Forelimb muscle (tissue), 1 donor: ENCODE measurements at regions not wholly inside any gene's neighbourhood (a gene's known extent, or its start where the extent isn't known, plus 50 kb on each side); places are given as distances from the start of the nearest gene placed in this dataset.
"Not testable (repeated sequence)": the region's sequence is repeated elsewhere in the genome, so short reads cannot be mapped to it uniquely, and the experiment has no call there.

Experiments
- DNase-seq: peaks from one replicate; pipeline ENCODE4 v3.0.0-alpha.2; 2013; ENCODE audit warnings: low read depth

DNA sequence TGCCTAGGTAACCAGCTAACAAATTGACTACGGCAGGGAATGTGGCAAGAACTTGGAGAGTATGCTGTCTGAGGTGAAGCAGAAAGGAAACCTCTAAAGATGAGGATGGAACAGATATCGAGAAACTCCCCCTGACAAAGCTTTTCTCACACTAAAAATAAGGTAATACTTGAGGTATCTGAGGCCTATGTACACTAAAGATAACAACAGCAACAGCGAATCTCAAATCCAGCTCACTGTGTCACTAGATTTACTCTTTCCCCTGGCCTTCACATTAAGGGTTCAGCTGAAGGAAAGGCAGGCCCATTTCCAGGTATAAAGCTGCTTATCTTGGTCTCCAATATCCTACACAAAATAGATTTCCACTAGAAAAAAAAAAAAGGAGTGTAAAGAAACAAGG lies 518.0 kb downstream of the KCNT2 start:
- no peak for DNase-seq

- no peak for DNase-seq
Measured at GRCh38 chr1:196088541-196088940, 519.7 kb downstream of the KCNT2 start.

GRCh38 chr1:196078691-196079090 lies 529.5 kb downstream of the KCNT2 start:
- no peak for DNase-seq

- no peak for DNase-seq
Measured at GRCh38 chr1:196075621-196076020, 532.6 kb downstream of the KCNT2 start.

DNA sequence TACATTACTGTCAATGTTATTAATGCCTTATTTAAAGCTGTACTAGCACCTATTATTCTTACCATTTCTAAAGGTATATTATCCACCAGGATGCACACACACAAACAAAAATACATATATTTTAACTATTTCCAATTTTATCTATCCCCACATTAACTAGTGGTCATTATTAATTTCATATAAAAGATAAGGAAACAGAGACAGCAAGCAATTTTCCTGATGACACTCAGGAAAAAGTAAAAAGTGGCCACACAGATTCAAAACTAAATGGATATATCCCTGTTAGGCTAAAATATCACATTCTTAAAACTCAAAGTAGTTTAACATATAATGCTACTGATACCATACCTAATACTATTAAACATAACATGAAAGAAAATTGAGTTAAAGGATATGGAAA lies 534.1 kb downstream of the KCNT2 start:
- no peak for DNase-seq

DNA sequence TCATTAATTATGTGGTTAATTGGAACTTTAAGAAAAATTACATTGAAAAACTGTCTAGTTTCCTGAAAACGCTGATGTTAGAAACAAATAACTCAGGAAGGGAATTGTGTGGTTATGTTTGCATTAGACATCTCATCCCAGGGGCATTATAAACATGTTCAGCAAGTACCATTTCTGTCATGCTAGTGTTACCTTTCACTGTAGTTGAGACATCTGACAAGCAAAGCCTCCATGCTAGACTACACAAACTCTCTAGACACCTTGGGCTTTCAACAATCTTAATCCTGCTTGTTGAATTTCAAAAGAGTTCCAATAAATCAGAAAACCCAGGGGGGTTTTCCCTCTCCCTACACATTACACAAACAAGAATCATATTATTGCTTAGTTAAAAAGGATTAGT lies 536.8 kb downstream of the KCNT2 start:
- DNase-seq: no peak

GRCh38 chr1:196070940-196071339 lies 537.3 kb downstream of the KCNT2 start:
- no peak for DNase-seq

GRCh38 chr1:196063952-196064351 lies 544.3 kb downstream of the KCNT2 start:
- DNase-seq: no peak

- DNase-seq: no peak
Measured at GRCh38 chr1:196063294-196063693, 544.9 kb downstream of the KCNT2 start.

GRCh38 chr1:196060539-196060938 lies 547.7 kb downstream of the KCNT2 start:
- no peak for DNase-seq

- no peak for DNase-seq
Measured at GRCh38 chr1:196059210-196059609, 549.0 kb downstream of the KCNT2 start.

DNA sequence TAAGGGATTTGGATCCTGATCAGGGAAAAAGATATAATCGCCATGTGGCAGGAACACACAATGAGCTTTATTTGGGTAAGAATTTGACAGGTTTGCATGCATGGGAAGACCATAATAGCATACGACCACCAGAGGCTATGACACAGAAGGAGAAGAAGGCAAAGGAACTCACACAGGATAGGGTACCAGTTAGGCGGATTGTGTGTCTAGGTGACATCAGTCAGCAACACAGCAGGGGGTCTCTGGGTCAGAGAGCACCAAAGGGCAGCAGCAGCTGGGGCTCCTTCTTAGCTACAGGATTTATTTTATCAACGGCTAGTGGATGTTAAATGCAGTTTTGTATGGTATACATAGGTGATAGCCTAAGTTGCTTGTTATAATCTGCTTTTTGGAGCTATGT lies 551.3 kb downstream of the KCNT2 start:
- DNase-seq: no peak

DNA sequence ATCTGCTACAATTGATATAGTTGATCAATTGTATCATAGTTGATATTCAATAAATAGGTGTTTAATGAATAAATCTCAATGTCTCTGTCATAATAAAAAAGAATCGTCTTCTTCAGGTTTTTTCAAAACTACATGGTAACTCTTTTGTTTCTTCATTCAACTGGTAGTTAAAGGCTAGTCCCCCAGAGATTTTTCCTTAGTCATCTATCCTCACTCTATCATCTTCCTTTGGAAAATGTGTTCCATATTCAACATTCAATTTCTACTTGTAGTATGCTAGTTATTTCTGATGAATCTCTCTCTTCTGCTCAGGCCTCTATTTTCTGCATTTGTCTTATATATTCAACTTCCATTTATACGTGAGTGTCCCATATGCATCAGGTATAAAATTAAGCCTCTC lies 558.8 kb downstream of the KCNT2 start:
- no peak for DNase-seq

GRCh38 chr1:196043268-196043667 lies 565.0 kb downstream of the KCNT2 start:
- DNase-seq: no peak

DNA sequence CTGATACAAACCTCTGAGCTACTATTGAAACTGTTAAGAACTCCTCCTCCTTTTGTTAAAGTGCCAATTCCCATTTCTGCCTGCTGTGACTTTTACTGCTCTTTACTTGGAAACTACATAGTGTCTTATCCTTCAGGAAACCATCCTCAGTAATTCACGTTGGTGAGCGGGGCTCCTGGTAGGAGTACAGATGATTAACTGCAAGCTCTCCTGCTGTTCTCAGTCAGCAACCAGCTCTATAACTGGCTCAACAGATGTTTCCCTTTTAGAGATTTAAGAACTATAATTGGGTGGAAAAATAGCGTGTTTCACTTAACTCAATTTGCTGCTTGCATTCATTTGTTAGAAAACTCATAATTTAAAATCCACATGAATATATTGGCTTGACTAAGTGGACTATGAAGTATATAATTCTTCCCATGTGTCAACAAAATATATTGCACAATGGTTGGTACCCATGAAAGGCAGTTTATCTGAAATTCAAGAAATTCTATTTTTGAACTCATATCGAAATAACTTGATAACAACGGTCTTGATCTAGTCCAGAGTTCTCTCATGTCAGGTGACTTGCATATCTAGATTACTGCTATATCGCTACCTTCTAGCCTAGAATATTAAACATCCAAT lies 574.0 kb downstream of the KCNT2 start:
- no peak for DNase-seq

- not testable (repeated sequence) for DNase-seq
Measured at GRCh38 chr1:196031387-196031786, 576.9 kb downstream of the KCNT2 start.

GRCh38 chr1:196030455-196030854 lies 577.8 kb downstream of the KCNT2 start:
- no peak for DNase-seq

DNA sequence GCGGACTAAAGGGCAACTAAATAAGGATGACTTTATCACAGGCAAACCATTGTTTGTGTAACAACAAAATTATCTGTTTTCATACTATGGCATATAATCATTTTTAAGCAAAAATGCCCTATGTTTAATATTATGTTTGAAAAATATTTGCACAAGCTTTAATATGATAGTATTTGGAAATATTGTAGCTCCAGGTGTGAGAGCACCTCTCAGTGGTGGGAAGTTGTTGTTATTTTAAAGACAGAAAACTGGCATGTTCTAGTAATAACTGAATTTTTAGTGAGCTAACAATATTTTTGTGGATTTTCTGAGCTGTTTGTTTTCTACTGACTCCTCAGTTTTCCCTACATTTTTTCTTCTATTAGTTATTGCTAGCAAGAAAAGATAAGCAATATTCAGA lies 578.8 kb downstream of the KCNT2 start:
- DNase-seq: no peak

DNA sequence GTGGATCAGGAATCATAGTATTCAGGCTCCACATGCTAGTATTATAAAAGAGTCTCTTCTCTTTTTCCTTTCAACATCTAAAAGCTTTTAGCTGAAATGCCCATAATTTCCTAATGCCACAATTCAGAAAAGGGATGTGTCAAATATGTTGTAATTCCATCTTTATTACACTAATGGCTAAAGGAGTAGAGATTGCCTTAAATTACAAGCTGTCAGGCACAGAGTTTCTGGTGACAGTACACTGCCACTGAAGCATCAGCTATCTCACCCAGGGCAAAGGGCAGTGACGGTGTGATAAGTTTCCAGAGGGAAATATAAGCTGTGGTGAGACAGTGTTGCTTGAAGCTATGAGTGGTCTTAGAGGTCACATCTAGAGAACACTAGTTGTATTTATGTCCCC lies 581.1 kb downstream of the KCNT2 start:
- DNase-seq: no peak

DNA sequence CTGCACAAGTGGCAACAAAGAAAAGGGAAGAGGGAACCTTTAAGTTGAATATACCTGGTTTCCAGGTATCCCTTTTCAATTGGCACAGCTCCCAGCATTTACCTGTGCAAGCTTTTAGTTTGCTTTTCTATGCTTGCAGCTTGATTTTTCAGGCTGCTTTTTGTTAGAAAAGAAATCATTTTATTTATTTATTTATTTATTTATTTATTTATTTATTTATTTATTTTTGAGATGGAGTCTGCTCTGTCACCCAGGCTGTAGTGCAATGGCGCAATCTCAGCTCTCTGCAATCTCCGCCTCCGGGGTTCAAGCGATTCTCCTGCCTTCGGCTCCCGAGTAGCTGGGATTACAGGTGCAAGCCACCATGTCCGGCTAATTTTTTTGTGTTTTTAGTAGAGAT lies 587.1 kb downstream of the KCNT2 start:
- DNase-seq: not testable (repeated sequence)

DNA sequence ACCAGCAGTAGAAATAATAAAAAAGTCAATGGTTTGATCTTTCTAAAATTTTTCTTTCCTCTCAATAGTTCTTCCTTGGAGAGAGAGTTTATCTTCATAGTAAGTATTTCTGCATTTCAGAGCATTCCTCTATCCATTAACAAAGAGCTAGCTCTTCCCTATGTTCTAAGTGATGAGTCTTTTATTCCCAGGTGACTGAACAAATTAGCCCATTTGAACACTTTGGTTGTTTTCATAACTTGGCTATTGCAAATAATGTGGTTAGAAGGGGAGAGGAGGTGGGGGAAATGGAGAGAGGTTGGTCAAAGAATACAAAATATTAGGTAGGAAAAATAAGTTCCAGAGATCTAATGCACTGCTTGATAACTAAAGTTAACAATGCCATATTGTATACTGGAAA lies 598.9 kb downstream of the KCNT2 start:
- no peak for DNase-seq

DNA sequence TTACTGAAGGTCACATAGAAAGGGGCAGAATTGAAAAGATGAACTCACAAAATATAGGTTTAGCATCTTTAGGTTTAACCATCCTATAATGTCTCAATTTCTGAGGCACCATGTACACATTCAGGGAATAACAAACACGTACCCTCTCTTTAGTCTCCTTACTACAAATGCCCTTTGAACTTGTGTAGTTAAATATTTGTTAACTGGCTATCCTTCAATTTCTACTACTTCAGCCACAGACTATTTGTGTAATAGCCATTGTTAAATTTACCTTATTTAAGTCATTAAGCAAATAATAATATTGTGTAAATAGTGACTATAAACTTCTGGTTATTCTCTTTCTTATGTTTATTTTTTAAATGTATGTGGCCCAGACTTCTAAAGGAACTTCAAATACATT lies 600.5 kb downstream of the KCNT2 start:
- DNase-seq: no peak

DNA sequence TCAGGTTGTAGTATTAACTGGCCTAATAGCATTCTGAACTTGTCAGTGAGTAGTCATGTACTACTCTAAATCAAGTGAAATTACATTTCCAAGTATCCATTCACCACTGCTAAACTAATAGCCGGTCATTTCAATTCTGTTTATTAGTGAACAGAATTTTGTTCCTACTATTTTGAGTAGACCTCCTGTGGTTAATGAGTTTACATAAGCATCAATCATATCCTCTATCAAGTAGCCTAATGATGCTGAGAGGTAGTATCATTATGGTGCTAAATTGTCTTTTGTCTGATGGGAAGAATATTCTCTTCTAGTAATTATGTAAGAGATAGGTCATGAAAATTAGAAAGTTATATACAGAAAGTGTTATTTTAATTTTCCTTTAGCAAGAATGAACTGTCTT lies 602.8 kb downstream of the KCNT2 start:
- DNase-seq: no peak

DNA sequence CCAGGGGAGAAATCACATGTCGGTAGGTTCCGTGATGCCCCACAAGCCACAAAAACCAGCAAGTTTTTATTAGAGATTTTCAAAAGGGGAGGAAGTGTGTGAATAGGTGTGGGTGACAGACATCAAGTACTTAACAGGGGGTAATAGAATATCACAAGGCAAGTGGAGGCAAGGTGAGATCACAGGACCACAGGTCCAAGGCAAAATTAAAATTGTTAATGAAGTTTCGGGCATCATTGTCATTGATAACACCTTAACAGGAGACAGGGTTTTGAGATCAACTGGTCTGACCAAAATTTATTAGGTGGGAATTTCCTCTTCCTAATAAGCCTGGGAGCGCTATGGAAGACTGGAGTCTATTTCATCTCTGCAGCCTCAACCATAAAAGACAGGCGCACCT lies 603.9 kb downstream of the KCNT2 start:
- not testable (repeated sequence) for DNase-seq
